ENCODE measurements at regions not wholly inside any gene's neighbourhood (a gene's known extent, or its start where the extent isn't known, plus 50 kb on each side); places are given as distances from the start of the nearest gene placed in this dataset.
A peak's percentile ranks its signal among the peaks of the same experiment; 100 is the strongest.

- no peak for TF ChIP-seq CTCF (conservative IDR thresholded peaks at IDR 0.05; ENCODE audit: control insufficient read depth, insufficient read depth, low read depth, low read length)
- H3K4me3 ChIP-seq (ENCODE audit: control insufficient read depth, low read depth, low read length), result no peak overlapping the region
- no peak for DNase-seq (ENCODE audit: low read depth)
Measured at GRCh38 chr2:64369706-64370105, 84.3 kb upstream of the LGALSL start.

GRCh38 chr2:64371727-64372126, 82.2 kb upstream of the LGALSL start:
- no peak for TF ChIP-seq CTCF (conservative IDR thresholded peaks at IDR 0.05; ENCODE audit: control insufficient read depth, insufficient read depth, low read depth, low read length)
- DNase-seq (ENCODE audit: low read depth), result no peak
- no peak overlapping the region for H3K4me3 ChIP-seq (ENCODE audit: control insufficient read depth, low read depth, low read length)

GRCh38 chr2:64374686-64375085, 79.3 kb upstream of the LGALSL start:
- peak; percentile 2 for DNase-seq (ENCODE audit: low read depth)
- no peak overlapping the region for H3K4me3 ChIP-seq (ENCODE audit: control insufficient read depth, low read depth, low read length)
- no peak for TF ChIP-seq CTCF (conservative IDR thresholded peaks at IDR 0.05; ENCODE audit: control insufficient read depth, insufficient read depth, low read depth, low read length)

- TF ChIP-seq CTCF (conservative IDR thresholded peaks at IDR 0.05; ENCODE audit: control insufficient read depth, insufficient read depth, low read depth, low read length), result no peak
- H3K4me3 ChIP-seq (ENCODE audit: control insufficient read depth, low read depth, low read length), result no peak overlapping the region
- no peak for DNase-seq (ENCODE audit: low read depth)
Measured at GRCh38 chr2:64376926-64377325, 77.0 kb upstream of the LGALSL start.

- no peak for TF ChIP-seq CTCF (conservative IDR thresholded peaks at IDR 0.05; ENCODE audit: control insufficient read depth, insufficient read depth, low read depth, low read length)
- H3K4me3 ChIP-seq (ENCODE audit: control insufficient read depth, low read depth, low read length), result no peak overlapping the region
- DNase-seq (ENCODE audit: low read depth), result no peak
Measured at GRCh38 chr2:64379186-64379585, 74.8 kb upstream of the LGALSL start.

GRCh38 chr2:64380853-64381527, 73.0 kb upstream of the LGALSL start:
- no peak for TF ChIP-seq CTCF (conservative IDR thresholded peaks at IDR 0.05; ENCODE audit: control insufficient read depth, insufficient read depth, low read depth, low read length)
- no peak for DNase-seq (ENCODE audit: low read depth)
- H3K4me3 ChIP-seq (ENCODE audit: control insufficient read depth, low read depth, low read length), result no peak overlapping the region
